Liver (tissue), 8 donors: ENCODE measurements at regions not wholly inside any gene's neighbourhood (a gene's known extent, or its start where the extent isn't known, plus 50 kb on each side); places are given as distances from the start of the nearest gene placed in this dataset.

Experiments
- DNase-seq: peaks from one replicate; pipeline ENCODE4 v3.0.0-alpha.2; 2017; ENCODE audit warnings: low spot score
- H3K27ac ChIP-seq, 2 donors: one replicate each; pipeline ENCODE4 v1.7.0; 2013; ENCODE audit warnings: inconsistent platforms in 2 of 2, low read length in 2 of 2, control low read depth in 1 of 2, low read depth in 1 of 2, mild to moderate bottlenecking in 1 of 2
- H3K27me3 ChIP-seq, 4 donors: one replicate each; pipeline versions ENCODE4 v1.6.1 to v1.7.0; 2013; ENCODE audit warnings: low read length in 3 of 4, inconsistent platforms in 1 of 4, mild to moderate bottlenecking in 1 of 4, moderate library complexity in 1 of 4; ENCODE audit not compliant: control insufficient read depth in 4 of 4, insufficient read depth in 4 of 4
- H3K36me3 ChIP-seq, 4 donors: one replicate each; pipeline versions ENCODE4 v1.6.1 to v1.7.0; 2013; ENCODE audit warnings: low read length in 3 of 4, mild to moderate bottlenecking in 3 of 4, low read depth in 1 of 4, moderate library complexity in 1 of 4; ENCODE audit not compliant: control insufficient read depth in 4 of 4, insufficient read depth in 3 of 4
- H3K4me1 ChIP-seq, 4 donors: one replicate each; pipeline versions ENCODE4 v1.6.1 to v1.7.0; 2013; ENCODE audit warnings: low read length in 3 of 4, mild to moderate bottlenecking in 3 of 4, moderate library complexity in 1 of 4; ENCODE audit not compliant: control insufficient read depth in 4 of 4, insufficient read depth in 4 of 4
- H3K4me3 ChIP-seq, 3 donors: one replicate each; pipeline versions ENCODE4 v1.6.1 to v1.7.0; 2013; ENCODE audit warnings: low read length in 3 of 3, control low read depth in 1 of 3, low read depth in 1 of 3, mild to moderate bottlenecking in 1 of 3
- H3K9ac ChIP-seq, 2 donors: one replicate each; pipeline ENCODE4 v1.7.0; 2013; ENCODE audit warnings: low read length in 2 of 2, mild to moderate bottlenecking in 2 of 2, moderate library complexity in 2 of 2, control low read depth in 1 of 2, low read depth in 1 of 2
- H3K9me3 ChIP-seq, 4 donors: one replicate each; pipeline versions ENCODE4 v1.6.1 to v1.7.0; 2013; ENCODE audit warnings: low read length in 3 of 4; ENCODE audit not compliant: control insufficient read depth in 4 of 4
- ATF3 ChIP-seq: IDR thresholded peaks from 2 replicates; pipeline ENCODE4 v1.6.1; 2016; ENCODE audit warnings: antibody characterized with exemption
- EGR1 ChIP-seq, 2 donors: IDR thresholded peaks; 2 replicates each; pipeline ENCODE4 v1.6.1; 2016 to 2018; ENCODE audit warnings: antibody characterized with exemption in 2 of 2, low read depth in 2 of 2
- FOXA1 ChIP-seq: IDR thresholded peaks from 2 replicates; pipeline ENCODE4 v1.6.1; 2016; ENCODE audit warnings: antibody characterized with exemption
- FOXA2 ChIP-seq: IDR thresholded peaks from 2 replicates; pipeline ENCODE4 v1.6.1; 2016; ENCODE audit warnings: antibody characterized with exemption
- GABPA ChIP-seq, 2 donors: IDR thresholded peaks in 1 of 2; conservative IDR thresholded peaks in 1 of 2; 2 replicates each; pipeline ENCODE4 v1.6.1; 2016; ENCODE audit warnings: antibody characterized with exemption in 2 of 2, mild to moderate bottlenecking in 1 of 2, moderate library complexity in 1 of 2
- HNF4A ChIP-seq, 2 donors: conservative IDR thresholded peaks; 2 replicates each; pipeline ENCODE4 v1.6.1; 2016; ENCODE audit warnings: antibody characterized with exemption in 2 of 2, mild to moderate bottlenecking in 2 of 2
- HNF4G ChIP-seq: IDR thresholded peaks from 2 replicates; pipeline ENCODE4 v1.6.1; 2016; ENCODE audit warnings: antibody characterized with exemption
- JUND ChIP-seq, 2 donors: IDR thresholded peaks; 2 replicates each; pipeline ENCODE4 v1.6.1; 2016; ENCODE audit warnings: antibody characterized with exemption in 2 of 2
- NR2F2 ChIP-seq: IDR thresholded peaks from 2 replicates; pipeline ENCODE4 v1.6.1; 2016; ENCODE audit warnings: antibody characterized with exemption
- RAD21 ChIP-seq, 2 donors: IDR thresholded peaks; 2 replicates each; pipeline ENCODE4 v1.6.1; 2016; ENCODE audit warnings: antibody characterized with exemption in 2 of 2, mild to moderate bottlenecking in 2 of 2
- REST ChIP-seq: IDR thresholded peaks from 2 replicates; pipeline ENCODE4 v1.6.1; 2016; ENCODE audit warnings: antibody characterized with exemption, mild to moderate bottlenecking
- RXRA ChIP-seq, 2 donors: IDR thresholded peaks; 2 replicates each; pipeline ENCODE4 v1.6.1; 2017 to 2018; ENCODE audit warnings: antibody characterized with exemption in 2 of 2, mild to moderate bottlenecking in 1 of 2
- SP1 ChIP-seq: IDR thresholded peaks from 2 replicates; pipeline ENCODE4 v1.6.1; 2018; ENCODE audit warnings: antibody characterized with exemption, mild to moderate bottlenecking
- TAF1 ChIP-seq: conservative IDR thresholded peaks from 2 replicates; pipeline ENCODE4 v1.6.1; 2016; ENCODE audit warnings: antibody characterized with exemption, mild to moderate bottlenecking
- YY1 ChIP-seq: IDR thresholded peaks from 2 replicates; pipeline ENCODE4 v1.6.1; 2016; ENCODE audit warnings: antibody characterized with exemption, mild to moderate bottlenecking
- WGBS: extraction: QIAGEN DNeasy Blood & Tissue Kit; methylation state at CpG from one replicate; pipeline ENCODE4 v1.1.7; 2013; 5-methylcytosine and 5-hydroxymethylcytosine counted together
- TF ChIP-seq, protein P1 (sequence below): IDR thresholded peaks from 2 replicates; pipeline ENCODE4 v1.6.1; 2016; ENCODE audit warnings: antibody characterized with exemption
- TF ChIP-seq, protein P2 (sequence below): fragments of 150-350 bp; IDR thresholded peaks from 2 replicates; pipeline ENCODE4 v1.5.1; 2017; ENCODE audit warnings: improper control_type of control experiment, low read depth, low read length; ENCODE audit not compliant: missing input control
- TF ChIP-seq, protein P3 (sequence below): IDR thresholded peaks from 2 replicates; pipeline ENCODE4 v1.6.1; 2016; ENCODE audit warnings: antibody characterized with exemption
- donor health status: healthy.
- donor health status: healthy.
- donor health status: healthy.
- donor health status: healthy.
- donor health status: healthy.

- TF ChIP-seq REST = no peak
Observed at GRCh38 chr4:149266301-149266700, 549.3 kb downstream of the IQCM start (continued).

- H3K36me3 ChIP-seq = no peaks in the 10 kb centered on the region
- TF ChIP-seq EGR1 (IDR thresholded peaks at IDR 0.05; ENCODE audit: low read depth in 2 of 2) (no peak), REST (no peak), NR2F2 (no peak), YY1 (no peak), HNF4A (conservative IDR thresholded peaks at IDR 0.05) (no peak), RXRA (IDR thresholded peaks at IDR 0.05) (no peak), SP1 (no peak), GABPA (IDR thresholded peaks at IDR 0.05 in 1 of 2, conservative IDR thresholded peaks at IDR 0.05 in 1 of 2) (no peak), HNF4G (no peak), ATF3 (no peak), FOXA1 (no peak), TAF1 (no peak), FOXA2 (no peak), JUND (IDR thresholded peaks at IDR 0.05) (no peak), RAD21 (IDR thresholded peaks at IDR 0.05) (no peak)
- TF ChIP-seq, protein P1, sequence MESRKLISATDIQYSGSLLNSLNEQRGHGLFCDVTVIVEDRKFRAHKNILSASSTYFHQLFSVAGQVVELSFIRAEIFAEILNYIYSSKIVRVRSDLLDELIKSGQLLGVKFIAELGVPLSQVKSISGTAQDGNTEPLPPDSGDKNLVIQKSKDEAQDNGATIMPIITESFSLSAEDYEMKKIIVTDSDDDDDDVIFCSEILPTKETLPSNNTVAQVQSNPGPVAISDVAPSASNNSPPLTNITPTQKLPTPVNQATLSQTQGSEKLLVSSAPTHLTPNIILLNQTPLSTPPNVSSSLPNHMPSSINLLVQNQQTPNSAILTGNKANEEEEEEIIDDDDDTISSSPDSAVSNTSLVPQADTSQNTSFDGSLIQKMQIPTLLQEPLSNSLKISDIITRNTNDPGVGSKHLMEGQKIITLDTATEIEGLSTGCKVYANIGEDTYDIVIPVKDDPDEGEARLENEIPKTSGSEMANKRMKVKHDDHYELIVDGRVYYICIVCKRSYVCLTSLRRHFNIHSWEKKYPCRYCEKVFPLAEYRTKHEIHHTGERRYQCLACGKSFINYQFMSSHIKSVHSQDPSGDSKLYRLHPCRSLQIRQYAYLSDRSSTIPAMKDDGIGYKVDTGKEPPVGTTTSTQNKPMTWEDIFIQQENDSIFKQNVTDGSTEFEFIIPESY = no peak
- TF ChIP-seq, protein P2, sequence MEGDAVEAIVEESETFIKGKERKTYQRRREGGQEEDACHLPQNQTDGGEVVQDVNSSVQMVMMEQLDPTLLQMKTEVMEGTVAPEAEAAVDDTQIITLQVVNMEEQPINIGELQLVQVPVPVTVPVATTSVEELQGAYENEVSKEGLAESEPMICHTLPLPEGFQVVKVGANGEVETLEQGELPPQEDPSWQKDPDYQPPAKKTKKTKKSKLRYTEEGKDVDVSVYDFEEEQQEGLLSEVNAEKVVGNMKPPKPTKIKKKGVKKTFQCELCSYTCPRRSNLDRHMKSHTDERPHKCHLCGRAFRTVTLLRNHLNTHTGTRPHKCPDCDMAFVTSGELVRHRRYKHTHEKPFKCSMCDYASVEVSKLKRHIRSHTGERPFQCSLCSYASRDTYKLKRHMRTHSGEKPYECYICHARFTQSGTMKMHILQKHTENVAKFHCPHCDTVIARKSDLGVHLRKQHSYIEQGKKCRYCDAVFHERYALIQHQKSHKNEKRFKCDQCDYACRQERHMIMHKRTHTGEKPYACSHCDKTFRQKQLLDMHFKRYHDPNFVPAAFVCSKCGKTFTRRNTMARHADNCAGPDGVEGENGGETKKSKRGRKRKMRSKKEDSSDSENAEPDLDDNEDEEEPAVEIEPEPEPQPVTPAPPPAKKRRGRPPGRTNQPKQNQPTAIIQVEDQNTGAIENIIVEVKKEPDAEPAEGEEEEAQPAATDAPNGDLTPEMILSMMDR = no peak
- TF ChIP-seq, protein P3, sequence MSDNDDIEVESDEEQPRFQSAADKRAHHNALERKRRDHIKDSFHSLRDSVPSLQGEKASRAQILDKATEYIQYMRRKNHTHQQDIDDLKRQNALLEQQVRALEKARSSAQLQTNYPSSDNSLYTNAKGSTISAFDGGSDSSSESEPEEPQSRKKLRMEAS = no peak
- WGBS = 77% methylated on average over 3 of the region's 3 CpGs
- H3K27me3 ChIP-seq = no peaks in the 10 kb centered on the region
- no peaks in the 10 kb centered on the region for H3K9me3 ChIP-seq
- H3K27ac ChIP-seq = no peak overlapping the region
- no peak for DNase-seq
- H3K4me1 ChIP-seq = no peaks in the 10 kb centered on the region
- no peak overlapping the region for H3K4me3 ChIP-seq
- no peak overlapping the region for H3K9ac ChIP-seq
Observed at GRCh38 chr4:149265645-149266044, 550.0 kb downstream of the IQCM start.
